SU-DHL-6 (cell line): ENCODE measurements at regions not wholly inside any gene's neighbourhood (a gene's known extent, or its start where the extent isn't known, plus 50 kb on each side); places are given as distances from the start of the nearest gene placed in this dataset.
"Not testable (repeated sequence)": the region's sequence is repeated elsewhere in the genome, so short reads cannot be mapped to it uniquely, and the experiment has no call there.

Experiments used
- H2AFZ ChIP-seq: fragments of 200-600 bp; sonication (generic); 2 replicates; pipeline ENCODE4 v1.6.1; 2014; ENCODE audit warnings: low read depth, mild to moderate bottlenecking, moderate library complexity, mixed read lengths, antibody characterized with exemption, low read length; ENCODE audit not compliant: severe bottlenecking
- H3F3A ChIP-seq: fragments of 200-600 bp; shearing (Covaris generic); 2 replicates; pipeline ENCODE4 v1.6.0; 2016; ENCODE audit warnings: antibody characterized with exemption, mild to moderate bottlenecking; ENCODE audit not compliant: insufficient read depth
- H3K27ac ChIP-seq: fragments of 200-600 bp; sonication (generic); 2 replicates; pipeline ENCODE4 v1.5.1; 2016; ENCODE audit warnings: low read depth, mild to moderate bottlenecking, low read length, moderate library complexity, mixed read lengths
- H3K27me3 ChIP-seq: fragments of 200-600 bp; sonication (generic), shearing (Covaris generic); 2 replicates; pipeline ENCODE4 v1.6.0; 2014; ENCODE audit warnings: mild to moderate bottlenecking, low read length
- H3K36me3 ChIP-seq: fragments of 200-600 bp; sonication (generic); 2 replicates; pipeline ENCODE4 v1.6.1; 2014; ENCODE audit warnings: mild to moderate bottlenecking, low read length, mixed read lengths
- H3K4me2 ChIP-seq: fragments of 300-600, 200-600 bp; shearing (Covaris generic), sonication (generic); 2 replicates; pipeline ENCODE4 v1.6.0; 2014; ENCODE audit warnings: low read length, low read depth, mild to moderate bottlenecking; ENCODE audit not compliant: poor library complexity, severe bottlenecking
- H3K4me3 ChIP-seq: fragments of 200-600 bp; sonication (generic); 2 replicates; pipeline ENCODE4 v1.5.1; 2014; ENCODE audit warnings: antibody characterized with exemption, low read length, mild to moderate bottlenecking, mixed read lengths; ENCODE audit not compliant: insufficient read depth, poor library complexity, severe bottlenecking
- H3K79me2 ChIP-seq: fragments of 200-600 bp; sonication (generic); 2 replicates; pipeline ENCODE4 v1.6.1; 2014; ENCODE audit warnings: mild to moderate bottlenecking, low read length, moderate library complexity; ENCODE audit not compliant: insufficient read depth
- H3K9ac ChIP-seq: fragments of 200-600 bp; sonication (generic); 2 replicates; pipeline ENCODE4 v1.7.0; 2014; ENCODE audit warnings: mild to moderate bottlenecking, low read length
- H3K9me2 ChIP-seq: fragments of 200-600 bp; sonication (generic); replicated peaks from 2 replicates; pipeline ENCODE4 v1.6.1; 2014; ENCODE audit warnings: low read length; ENCODE audit not compliant: insufficient read depth
- H3K9me3 ChIP-seq: fragments of 200-600 bp; sonication (generic); 2 replicates; pipeline ENCODE4 v1.6.1; 2014; ENCODE audit warnings: low read length, mixed read lengths; ENCODE audit not compliant: insufficient read depth
- H4K20me1 ChIP-seq: fragments of 200-600 bp; sonication (generic); 2 replicates; pipeline ENCODE4 v1.6.1; 2014; ENCODE audit warnings: low read depth, mild to moderate bottlenecking, antibody characterized with exemption, low read length, moderate library complexity, mixed read lengths
- EZH2phosphoT487 ChIP-seq: fragments of 200-600 bp; sonication (generic), shearing (Covaris generic); conservative IDR thresholded peaks from 2 replicates; pipeline ENCODE4 v1.6.1; 2018; ENCODE audit warnings: mild to moderate bottlenecking, antibody characterized with exemption, low read length, moderate library complexity, mixed read lengths
- TF ChIP-seq, protein P1 (sequence below): fragments of 200-600 bp; sonication (generic); IDR thresholded peaks from one replicate; pipeline ENCODE4 v1.5.1; 2017; ENCODE audit warnings: antibody characterized with exemption, mild to moderate bottlenecking, low read length, moderate library complexity; ENCODE audit not compliant: insufficient read depth, poor library complexity, severe bottlenecking

DNA sequence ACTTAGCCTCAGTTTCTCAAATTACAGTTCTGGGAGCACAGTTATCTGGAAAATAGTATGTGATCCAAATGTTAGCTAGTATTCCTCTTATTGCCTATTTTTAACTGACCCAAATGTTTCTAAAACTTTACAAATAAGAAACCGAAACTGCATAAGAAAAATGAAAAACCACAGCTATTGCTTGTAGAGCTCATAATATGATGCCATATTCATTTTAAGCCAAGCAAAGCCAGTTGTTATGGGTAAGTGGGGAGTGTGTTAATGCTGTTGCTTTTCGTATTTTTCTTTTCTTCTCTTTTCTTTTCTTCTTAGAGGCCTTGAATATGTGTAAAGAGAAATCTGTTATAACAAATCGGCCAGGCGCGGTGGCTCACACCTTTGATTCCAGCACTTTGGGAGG is 447.4 kb upstream of the TUSC1 start:
- Histone ChIP-seq H3K27ac (no peak overlapping the region), H4K20me1 (no peaks in the 10 kb centered on the region)

DNA sequence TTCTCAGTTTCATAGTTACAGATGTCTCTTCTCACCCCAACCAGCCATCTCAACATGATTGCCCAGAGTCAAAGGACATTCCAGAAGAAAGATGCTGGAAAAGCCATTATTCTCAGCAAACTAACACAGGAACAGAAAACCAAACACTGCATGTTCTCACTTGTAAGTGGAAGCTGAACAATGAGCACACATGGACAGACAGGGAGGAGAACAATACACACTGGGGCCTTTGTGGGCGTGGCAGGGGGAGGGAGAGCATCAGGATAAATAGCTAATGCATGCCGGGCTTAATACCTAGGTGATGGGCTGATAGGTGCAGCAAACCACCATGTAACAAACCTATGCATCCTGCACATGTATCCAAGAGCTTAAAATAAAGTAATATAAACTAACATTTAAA is 437.8 kb upstream of the TUSC1 start:
- not testable (repeated sequence) for H3K27me3 ChIP-seq, H3K27ac ChIP-seq, H3K9me3 ChIP-seq, H4K20me1 ChIP-seq, H3K79me2 ChIP-seq, H3K4me2 ChIP-seq, H3K36me3 ChIP-seq, H3F3A ChIP-seq, H3K9ac ChIP-seq, H2AFZ ChIP-seq, H3K4me3 ChIP-seq, H3K9me2 ChIP-seq

More for the DNA sequence above, 447.4 kb upstream of the TUSC1 start:
- Histone ChIP-seq H3K27me3 (no peaks in the 10 kb centered on the region), H2AFZ (no peak overlapping the region), H3K4me3 (no peak overlapping the region), H3K9me2 (no peaks in the 10 kb centered on the region), H3K79me2 (no peaks in the 10 kb centered on the region), H3K9ac (no peak overlapping the region), H3K9me3 (no peaks in the 10 kb centered on the region), H3K36me3 (no peaks in the 10 kb centered on the region), H3F3A (no peaks in the 10 kb centered on the region), H3K4me2 (no peak overlapping the region)
- TF ChIP-seq, protein P1, sequence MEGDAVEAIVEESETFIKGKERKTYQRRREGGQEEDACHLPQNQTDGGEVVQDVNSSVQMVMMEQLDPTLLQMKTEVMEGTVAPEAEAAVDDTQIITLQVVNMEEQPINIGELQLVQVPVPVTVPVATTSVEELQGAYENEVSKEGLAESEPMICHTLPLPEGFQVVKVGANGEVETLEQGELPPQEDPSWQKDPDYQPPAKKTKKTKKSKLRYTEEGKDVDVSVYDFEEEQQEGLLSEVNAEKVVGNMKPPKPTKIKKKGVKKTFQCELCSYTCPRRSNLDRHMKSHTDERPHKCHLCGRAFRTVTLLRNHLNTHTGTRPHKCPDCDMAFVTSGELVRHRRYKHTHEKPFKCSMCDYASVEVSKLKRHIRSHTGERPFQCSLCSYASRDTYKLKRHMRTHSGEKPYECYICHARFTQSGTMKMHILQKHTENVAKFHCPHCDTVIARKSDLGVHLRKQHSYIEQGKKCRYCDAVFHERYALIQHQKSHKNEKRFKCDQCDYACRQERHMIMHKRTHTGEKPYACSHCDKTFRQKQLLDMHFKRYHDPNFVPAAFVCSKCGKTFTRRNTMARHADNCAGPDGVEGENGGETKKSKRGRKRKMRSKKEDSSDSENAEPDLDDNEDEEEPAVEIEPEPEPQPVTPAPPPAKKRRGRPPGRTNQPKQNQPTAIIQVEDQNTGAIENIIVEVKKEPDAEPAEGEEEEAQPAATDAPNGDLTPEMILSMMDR, result no peak
- TF ChIP-seq EZH2phosphoT487, result no peak

DNA sequence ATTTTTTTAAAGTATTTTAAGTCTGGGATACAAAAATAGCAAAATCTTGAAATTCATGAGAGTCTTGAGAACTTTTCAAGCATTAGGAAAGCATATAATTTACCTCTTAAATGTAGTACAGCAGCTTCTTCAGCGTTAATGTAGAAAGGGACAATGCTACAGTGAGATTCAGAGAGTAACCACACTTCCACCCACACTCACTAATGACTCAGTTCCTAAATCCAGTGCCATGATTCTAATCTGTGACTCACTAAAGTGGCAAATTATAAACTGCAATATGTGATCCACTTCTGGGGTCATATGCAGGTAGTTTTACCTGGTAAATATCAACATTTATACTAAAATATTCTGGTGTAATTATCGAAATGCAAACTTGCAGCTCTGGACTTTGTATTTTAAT is 434.5 kb upstream of the TUSC1 start:
- Histone ChIP-seq H3K9me3 (no peaks in the 10 kb centered on the region), H3K4me2 (no peak overlapping the region), H3K36me3 (no peaks in the 10 kb centered on the region), H3K9me2 (no peaks in the 10 kb centered on the region), H3K79me2 (no peaks in the 10 kb centered on the region), H2AFZ (no peak overlapping the region), H3K4me3 (no peak overlapping the region), H3F3A (no peaks in the 10 kb centered on the region), H4K20me1 (no peaks in the 10 kb centered on the region), H3K27ac (no peak overlapping the region), H3K9ac (no peak overlapping the region), H3K27me3 (no peaks in the 10 kb centered on the region)
- TF ChIP-seq, protein P1, result no peak
- TF ChIP-seq EZH2phosphoT487, result no peak

DNA sequence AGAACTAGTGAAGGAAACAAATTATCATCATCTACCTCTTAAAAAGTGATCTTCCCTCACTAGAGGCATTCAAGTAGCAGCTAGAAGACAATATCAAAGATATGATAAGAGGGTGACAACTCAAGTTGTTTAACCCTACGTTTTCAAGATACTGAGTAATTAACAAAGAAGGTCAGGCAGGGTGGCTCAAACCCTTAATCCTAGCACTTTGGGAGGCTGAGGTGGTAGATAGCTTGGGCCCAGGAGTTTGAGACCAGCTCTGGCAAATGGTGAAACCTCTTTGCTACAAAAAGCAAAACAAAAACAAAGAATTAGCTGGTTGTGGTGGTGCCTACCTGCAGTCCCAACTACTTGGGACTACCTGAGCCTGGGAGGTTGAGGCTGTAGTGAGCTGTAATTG is 408.2 kb upstream of the TUSC1 start:
- Histone ChIP-seq H3K9ac (no peak overlapping the region), H3K36me3 (no peaks in the 10 kb centered on the region), H3K27ac (no peak overlapping the region), H3K9me2 (no peaks in the 10 kb centered on the region), H3K79me2 (no peaks in the 10 kb centered on the region), H2AFZ (no peak overlapping the region), H3K27me3 (no peaks in the 10 kb centered on the region), H3F3A (no peaks in the 10 kb centered on the region), H3K9me3 (no peaks in the 10 kb centered on the region), H3K4me3 (no peak overlapping the region), H4K20me1 (no peaks in the 10 kb centered on the region), H3K4me2 (no peak overlapping the region)
- TF ChIP-seq EZH2phosphoT487, result no peak
- TF ChIP-seq, protein P1, result no peak
